Astrocyte (in vitro differentiated cells and primary cell): ENCODE measurements at regions not wholly inside any gene's neighbourhood (a gene's known extent, or its start where the extent isn't known, plus 50 kb on each side); places are given as distances from the start of the nearest gene placed in this dataset.
A peak's percentile ranks its signal among the peaks of the same experiment; 100 is the strongest.
"Not testable (repeated sequence)": the region's sequence is repeated elsewhere in the genome, so short reads cannot be mapped to it uniquely, and the experiment has no call there.

Experiments
- DNase-seq: peaks from one replicate; pipeline ENCODE4 v3.0.0-alpha.2; 2010; ENCODE audit warnings: low read depth
- FAIRE-seq: peaks from 2 replicates; lab custom pipeline; 2011; peaks lifted over from hg19 to GRCh38; lab: Jason Lieb, UNC
- H2AFZ ChIP-seq: 2 replicates; pipeline ENCODE4 v1.6.0; 2012; ENCODE audit warnings: low read depth, low read length, inconsistent platforms
- H3K27ac ChIP-seq: 2 replicates; pipeline ENCODE4 v1.5.1; 2011; ENCODE audit warnings: low read depth, low read length, inconsistent platforms
- H3K27me3 ChIP-seq: 2 replicates; pipeline ENCODE4 v1.6.0; 2011; ENCODE audit warnings: low read length, inconsistent platforms; ENCODE audit not compliant: insufficient read depth
- H3K36me3 ChIP-seq: 2 replicates; pipeline ENCODE4 v1.5.1; 2011; ENCODE audit warnings: low read length, inconsistent platforms; ENCODE audit not compliant: insufficient read depth
- H3K4me1 ChIP-seq: 2 replicates; pipeline ENCODE4 v1.5.1; 2011; ENCODE audit warnings: low read length, inconsistent platforms; ENCODE audit not compliant: insufficient read depth
- H3K4me2 ChIP-seq: 2 replicates; pipeline ENCODE4 v1.6.0; 2012; ENCODE audit warnings: low read length, inconsistent platforms
- H3K4me3 ChIP-seq: 2 replicates; pipeline ENCODE4 v1.5.1; 2011; ENCODE audit warnings: low read depth, mild to moderate bottlenecking, low read length, inconsistent platforms; ENCODE audit not compliant: insufficient read depth
- H3K79me2 ChIP-seq: 2 replicates; pipeline ENCODE4 v1.6.0; 2012; ENCODE audit warnings: mild to moderate bottlenecking, low read length, inconsistent platforms; ENCODE audit not compliant: insufficient read depth
- H3K9ac ChIP-seq: 2 replicates; pipeline ENCODE4 v1.6.0; 2012; ENCODE audit warnings: mild to moderate bottlenecking, low read length, inconsistent platforms
- H3K9me3 ChIP-seq: 2 replicates; pipeline ENCODE4 v1.5.1; 2012; ENCODE audit warnings: low read depth, mild to moderate bottlenecking, low read length, inconsistent platforms; ENCODE audit not compliant: insufficient read depth
- H4K20me1 ChIP-seq: 2 replicates; pipeline ENCODE4 v1.6.0; 2012; ENCODE audit warnings: low read length, inconsistent platforms; ENCODE audit not compliant: insufficient read depth
- H3K27ac Mint-ChIP-seq: one replicate; pipeline ENCODE4 v1.8.0; 2021; ENCODE audit warnings: mild to moderate bottlenecking, mixed read lengths; ENCODE audit not compliant: unreplicated experiment
- H3K27me3 Mint-ChIP-seq: one replicate; pipeline ENCODE4 v1.8.0; 2021; ENCODE audit warnings: low read depth, mixed read lengths; ENCODE audit not compliant: unreplicated experiment
- H3K36me3 Mint-ChIP-seq: one replicate; pipeline ENCODE4 v1.8.0; 2021; ENCODE audit warnings: low read depth, mixed read lengths; ENCODE audit not compliant: unreplicated experiment
- H3K4me1 Mint-ChIP-seq: one replicate; pipeline ENCODE4 v1.8.0; 2021; ENCODE audit warnings: low read depth, mixed read lengths; ENCODE audit not compliant: unreplicated experiment
- H3K4me3 Mint-ChIP-seq: one replicate; pipeline ENCODE4 v1.8.0; 2021; ENCODE audit warnings: mild to moderate bottlenecking, moderate library complexity, mixed read lengths; ENCODE audit not compliant: unreplicated experiment
- H3K9me3 Mint-ChIP-seq: one replicate; pipeline ENCODE4 v1.8.0; 2021; ENCODE audit warnings: mild to moderate bottlenecking, mixed read lengths; ENCODE audit not compliant: unreplicated experiment
- EZH2 ChIP-seq: IDR thresholded peaks from 2 replicates; pipeline ENCODE4 v1.6.1; 2012; ENCODE audit warnings: mild to moderate bottlenecking, low read length, inconsistent platforms; ENCODE audit not compliant: insufficient read depth
- TF ChIP-seq, protein P1 (sequence below): IDR thresholded peaks from 2 replicates; pipeline ENCODE4 v1.5.1; 2011; ENCODE audit warnings: low read depth, mild to moderate bottlenecking, inconsistent platforms, low read length, moderate library complexity; ENCODE audit not compliant: insufficient read depth

DNA sequence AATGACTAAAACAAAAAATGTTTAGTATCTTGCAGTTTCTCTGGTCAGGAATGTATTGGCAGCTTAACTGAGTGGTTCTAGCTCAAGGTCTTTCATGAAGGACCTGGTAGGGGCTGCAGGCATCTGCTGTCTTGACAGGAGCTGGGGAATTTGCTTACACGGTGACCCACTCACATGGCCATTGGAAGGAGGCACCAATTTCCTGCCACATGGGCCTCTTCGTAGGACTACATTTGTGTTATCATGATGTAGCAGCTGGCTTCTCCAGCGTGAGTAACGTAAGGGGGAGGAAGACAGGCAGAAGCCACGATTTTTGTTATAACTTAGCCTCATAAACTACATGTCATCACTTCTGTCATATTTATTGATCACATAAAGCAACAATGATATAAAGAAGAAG lies 376.3 kb downstream of the AMY1C start:
- H3K27ac Mint-ChIP-seq, result no peak overlapping the region
- DNase-seq, result no peak
- H3K27me3 Mint-ChIP-seq, result no peaks in the 10 kb centered on the region
- FAIRE-seq, result no peak
- no peak overlapping the region for H3K27ac ChIP-seq
- H3K9me3 ChIP-seq, result no peaks in the 10 kb centered on the region
- H3K4me1 ChIP-seq, result peaks cover 3% of the 10 kb centered on the region
- no peaks in the 10 kb centered on the region for H4K20me1 ChIP-seq
- no peak overlapping the region for H3K4me3 ChIP-seq
- no peaks in the 10 kb centered on the region for H3K27me3 ChIP-seq
- H3K36me3 ChIP-seq, result no peaks in the 10 kb centered on the region
- no peaks in the 10 kb centered on the region for H3K9me3 Mint-ChIP-seq
- H3K4me1 Mint-ChIP-seq, result peaks cover 10% of the 10 kb centered on the region
- no peak overlapping the region for H3K4me3 Mint-ChIP-seq
- TF ChIP-seq EZH2, result no peak
- TF ChIP-seq, protein P1, sequence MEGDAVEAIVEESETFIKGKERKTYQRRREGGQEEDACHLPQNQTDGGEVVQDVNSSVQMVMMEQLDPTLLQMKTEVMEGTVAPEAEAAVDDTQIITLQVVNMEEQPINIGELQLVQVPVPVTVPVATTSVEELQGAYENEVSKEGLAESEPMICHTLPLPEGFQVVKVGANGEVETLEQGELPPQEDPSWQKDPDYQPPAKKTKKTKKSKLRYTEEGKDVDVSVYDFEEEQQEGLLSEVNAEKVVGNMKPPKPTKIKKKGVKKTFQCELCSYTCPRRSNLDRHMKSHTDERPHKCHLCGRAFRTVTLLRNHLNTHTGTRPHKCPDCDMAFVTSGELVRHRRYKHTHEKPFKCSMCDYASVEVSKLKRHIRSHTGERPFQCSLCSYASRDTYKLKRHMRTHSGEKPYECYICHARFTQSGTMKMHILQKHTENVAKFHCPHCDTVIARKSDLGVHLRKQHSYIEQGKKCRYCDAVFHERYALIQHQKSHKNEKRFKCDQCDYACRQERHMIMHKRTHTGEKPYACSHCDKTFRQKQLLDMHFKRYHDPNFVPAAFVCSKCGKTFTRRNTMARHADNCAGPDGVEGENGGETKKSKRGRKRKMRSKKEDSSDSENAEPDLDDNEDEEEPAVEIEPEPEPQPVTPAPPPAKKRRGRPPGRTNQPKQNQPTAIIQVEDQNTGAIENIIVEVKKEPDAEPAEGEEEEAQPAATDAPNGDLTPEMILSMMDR, result no peak
- no peaks in the 10 kb centered on the region for H3K36me3 Mint-ChIP-seq
- no peak overlapping the region for H3K9ac ChIP-seq
- H2AFZ ChIP-seq, result no peak overlapping the region
- H3K79me2 ChIP-seq, result no peaks in the 10 kb centered on the region
- no peak overlapping the region for H3K4me2 ChIP-seq

DNA sequence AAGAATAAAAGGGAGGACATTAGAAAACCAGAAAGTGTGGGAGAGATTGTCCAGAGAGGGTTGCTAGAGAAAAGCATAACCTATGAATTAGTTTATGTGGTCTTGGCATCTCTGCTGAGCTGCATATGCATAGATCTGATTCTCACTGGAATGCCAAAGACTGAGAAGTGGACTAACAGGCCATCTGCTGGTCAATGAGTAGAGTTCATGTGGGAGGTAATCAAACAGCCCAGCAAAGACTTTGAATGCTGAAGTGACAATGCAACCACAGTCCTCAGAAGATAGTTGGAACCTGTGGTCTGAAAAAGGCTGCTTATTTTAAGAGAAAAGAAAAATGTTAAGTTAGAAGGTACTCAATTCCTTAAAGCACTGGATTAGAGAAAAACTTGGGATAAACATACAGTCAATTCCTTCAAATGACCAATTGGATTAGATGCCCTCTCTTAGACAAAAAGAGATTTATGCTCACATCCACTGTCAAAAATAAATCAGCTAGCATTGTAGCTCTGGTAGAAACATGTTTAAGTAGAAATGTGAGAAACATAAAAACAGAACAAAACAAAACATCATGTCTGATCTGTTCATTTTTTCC lies 382.8 kb downstream of the AMY1C start:
- no peak overlapping the region for H3K27ac ChIP-seq
- FAIRE-seq, result no peak
- H3K4me3 Mint-ChIP-seq, result no peak overlapping the region
- no peak overlapping the region for H3K9ac ChIP-seq
- H3K27me3 ChIP-seq, result no peaks in the 10 kb centered on the region
- H3K9me3 ChIP-seq, result no peaks in the 10 kb centered on the region
- no peaks in the 10 kb centered on the region for H3K36me3 ChIP-seq
- no peak overlapping the region for H3K27ac Mint-ChIP-seq
- no peaks in the 10 kb centered on the region for H3K27me3 Mint-ChIP-seq
- TF ChIP-seq EZH2, result no peak
- TF ChIP-seq, protein P1, result peak; percentile 37
- H3K4me3 ChIP-seq, result no peak overlapping the region
- no peaks in the 10 kb centered on the region for H4K20me1 ChIP-seq
- DNase-seq, result no peak
- no peaks in the 10 kb centered on the region for H3K79me2 ChIP-seq
- no peaks in the 10 kb centered on the region for H3K36me3 Mint-ChIP-seq
- no peaks in the 10 kb centered on the region for H3K4me1 ChIP-seq
- no peaks in the 10 kb centered on the region for H3K9me3 Mint-ChIP-seq
- no peaks in the 10 kb centered on the region for H3K4me1 Mint-ChIP-seq
- no peak overlapping the region for H2AFZ ChIP-seq
- no peak overlapping the region for H3K4me2 ChIP-seq

DNA sequence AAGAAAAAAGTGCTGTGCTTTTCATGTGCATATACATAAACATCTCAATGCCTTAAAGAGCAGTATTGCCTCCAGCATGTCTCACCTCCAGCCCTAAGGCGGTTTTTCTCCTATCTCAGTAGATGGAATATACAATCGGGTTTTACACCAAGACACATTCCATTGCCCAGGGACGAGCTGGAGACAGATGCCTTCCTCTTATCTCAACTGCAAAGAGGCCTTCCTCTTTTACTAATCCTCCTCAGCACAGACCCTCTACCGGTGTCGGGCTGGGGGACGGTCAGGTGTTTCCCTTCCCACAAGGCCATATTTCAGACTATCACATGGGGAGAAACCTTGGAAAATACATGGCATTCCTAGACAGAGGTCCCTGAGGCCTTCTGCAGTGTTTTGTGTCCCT lies 385.3 kb downstream of the AMY1C start:
- not testable (repeated sequence) for H3K27me3 Mint-ChIP-seq, H3K36me3 ChIP-seq, H3K4me3 Mint-ChIP-seq, H3K4me3 ChIP-seq, H3K4me1 ChIP-seq, DNase-seq, H3K27ac ChIP-seq, H3K9me3 ChIP-seq, H3K36me3 Mint-ChIP-seq, H3K9ac ChIP-seq, H3K27me3 ChIP-seq, H3K4me2 ChIP-seq, H3K79me2 ChIP-seq, H4K20me1 ChIP-seq, H2AFZ ChIP-seq, FAIRE-seq, H3K9me3 Mint-ChIP-seq, H3K27ac Mint-ChIP-seq, H3K4me1 Mint-ChIP-seq
